Activated naive CD4-positive, alpha-beta T cell (primary cell): ENCODE measurements at regions not wholly inside any gene's neighbourhood (a gene's known extent, or its start where the extent isn't known, plus 50 kb on each side); places are given as distances from the start of the nearest gene placed in this dataset.

ENCODE experiments used
- DNase-seq, 4 experiments: peaks; one replicate each; lab custom pipeline; 2025; lab: John Stamatoyannopoulos, UW

DNA sequence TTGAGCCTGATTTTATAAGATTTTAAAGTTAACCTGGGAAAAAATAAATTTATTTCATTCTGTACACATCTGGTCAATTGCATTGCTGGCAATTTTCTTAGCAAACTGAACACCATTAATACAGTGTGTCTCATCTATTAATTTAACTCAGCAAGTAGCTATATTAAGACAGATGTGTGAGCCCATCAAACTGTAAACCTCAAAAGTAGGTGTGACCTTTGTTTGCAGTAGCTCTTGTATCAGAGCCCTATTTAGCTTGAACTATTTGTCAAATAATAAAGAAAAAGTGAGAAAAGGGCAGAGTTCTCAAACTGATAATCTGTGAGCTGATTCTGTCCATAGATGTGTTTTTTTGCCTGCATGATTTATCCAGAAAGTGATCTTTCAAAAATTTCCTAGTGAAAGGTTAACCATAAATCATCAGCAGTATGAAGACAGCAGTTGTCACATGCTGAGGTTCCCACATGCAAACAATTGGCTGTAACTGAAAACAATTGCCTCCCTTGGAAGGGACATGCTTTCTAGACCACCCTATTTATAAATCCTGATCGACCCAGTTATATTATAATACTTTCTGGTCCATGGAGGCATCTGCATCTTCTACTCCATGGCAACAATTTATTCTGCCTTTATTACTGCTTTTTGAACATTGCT is 646.5 kb downstream of the NSUN3 start:
- no peak for DNase-seq

DNA sequence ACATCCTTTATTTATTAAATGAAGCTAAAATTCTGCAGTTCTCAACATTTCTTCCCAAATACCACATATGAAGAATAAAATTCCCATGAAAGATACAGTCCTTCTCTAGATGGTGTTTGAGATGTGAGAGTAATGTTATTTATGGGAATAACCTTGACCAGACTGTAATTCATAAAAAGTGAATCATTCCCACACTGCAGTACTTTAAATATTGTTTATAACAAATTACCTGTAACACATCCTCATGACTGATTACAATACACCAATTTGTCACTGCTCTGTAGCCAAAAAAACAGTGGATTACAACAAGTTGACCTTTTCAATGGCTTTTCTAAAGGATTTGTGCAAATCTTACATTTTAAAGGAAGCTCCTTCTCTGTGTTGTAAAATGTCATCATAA is 651.3 kb downstream of the NSUN3 start:
- DNase-seq = no peak

DNA sequence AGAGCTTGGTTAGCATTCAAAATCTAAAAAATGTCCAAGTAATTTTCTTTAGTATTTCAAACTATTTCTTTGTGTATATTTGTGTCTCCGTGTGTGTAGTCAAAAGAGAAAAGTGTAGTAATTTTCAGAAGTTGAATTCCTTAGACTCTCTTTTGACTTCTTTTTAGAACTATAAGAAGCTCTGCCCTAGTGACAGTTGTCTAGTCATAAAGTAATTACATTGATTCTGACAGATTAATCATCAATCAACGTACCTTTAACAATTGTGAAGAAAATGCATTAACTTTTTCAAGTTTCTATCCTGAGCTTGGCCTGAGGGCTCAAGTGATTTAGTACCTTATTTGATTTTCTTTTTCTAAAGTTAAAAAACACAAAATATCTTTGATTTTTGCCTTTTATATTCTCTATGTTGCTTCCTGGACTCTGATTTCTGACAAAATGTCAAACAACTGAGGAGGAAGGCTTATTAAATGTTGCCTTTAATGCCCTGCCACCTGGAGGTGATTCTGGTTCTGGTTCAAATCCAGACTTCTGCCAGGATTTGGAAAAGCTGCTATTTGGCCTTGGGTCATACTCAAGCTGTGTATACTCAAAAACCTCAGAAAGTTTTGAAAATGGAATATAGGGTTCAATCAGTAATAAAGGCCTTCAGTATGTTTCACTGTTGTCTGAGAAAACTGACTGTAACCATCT is 653.6 kb downstream of the NSUN3 start:
- no peak for DNase-seq

GRCh38 chr3:94734206-94734605 is 671.3 kb downstream of the NSUN3 start:
- no peak for DNase-seq

DNA sequence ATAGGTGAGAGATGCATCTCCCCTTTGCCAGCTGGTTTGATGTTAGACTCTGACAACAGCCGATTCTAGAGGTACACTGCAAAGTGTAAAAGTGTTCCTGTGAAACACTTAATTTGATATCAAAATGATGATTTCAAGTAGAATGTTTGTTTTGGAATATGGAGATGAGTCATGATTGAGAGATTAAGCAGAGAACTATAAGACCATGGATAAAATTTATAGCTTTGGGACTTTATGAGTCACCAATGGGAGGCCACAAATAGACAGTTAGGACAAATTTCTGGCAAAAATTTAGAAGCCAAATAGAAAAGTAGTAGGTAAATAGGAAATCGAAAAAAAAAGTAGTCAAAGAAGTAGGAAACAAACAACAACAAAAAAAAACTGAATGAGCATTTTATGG is 672.5 kb downstream of the NSUN3 start:
- no peak for DNase-seq

GRCh38 chr3:94737116-94737515 is 674.3 kb downstream of the NSUN3 start:
- no peak for DNase-seq

DNA sequence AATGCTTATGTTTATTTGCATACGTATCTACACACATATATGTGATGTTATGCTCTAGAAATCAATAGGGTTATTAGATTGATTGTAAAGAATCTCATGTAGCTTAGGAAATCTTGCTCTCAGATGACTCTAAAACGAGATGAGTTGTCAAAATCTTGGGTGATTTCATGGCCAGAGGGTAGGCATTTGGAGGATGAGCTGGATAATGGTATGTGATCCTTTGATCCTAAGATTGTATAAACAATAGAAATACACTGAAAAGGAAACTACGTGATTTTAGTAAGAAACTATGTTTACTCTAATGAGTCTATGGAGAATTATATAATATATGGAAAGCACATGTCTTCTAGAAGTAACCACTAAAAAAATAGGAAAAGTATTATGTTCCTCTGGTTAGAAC is 676.6 kb downstream of the NSUN3 start:
- no peak for DNase-seq

DNA sequence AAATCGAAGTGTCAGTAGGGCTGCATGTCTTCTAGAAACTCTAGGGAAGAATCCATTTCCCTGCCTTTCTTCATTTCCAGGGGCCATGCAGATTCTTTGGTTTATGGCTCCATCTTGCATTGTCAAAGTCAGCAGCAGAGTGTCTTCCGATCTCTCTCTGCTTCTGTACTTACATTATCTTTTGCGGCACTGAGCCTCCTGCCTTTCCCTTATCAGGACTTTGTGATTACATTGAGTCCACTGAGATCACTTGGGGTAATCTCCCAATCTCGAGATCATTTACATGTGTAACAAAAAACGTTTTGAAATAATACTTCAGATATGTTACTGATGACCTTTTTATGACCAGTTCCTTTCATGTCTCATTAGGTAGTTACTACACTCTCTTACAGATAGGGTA is 695.9 kb downstream of the NSUN3 start:
- DNase-seq = no peak

- DNase-seq = no peak
Observed at GRCh38 chr3:94772402-94772801, 709.5 kb downstream of the NSUN3 start.

DNA sequence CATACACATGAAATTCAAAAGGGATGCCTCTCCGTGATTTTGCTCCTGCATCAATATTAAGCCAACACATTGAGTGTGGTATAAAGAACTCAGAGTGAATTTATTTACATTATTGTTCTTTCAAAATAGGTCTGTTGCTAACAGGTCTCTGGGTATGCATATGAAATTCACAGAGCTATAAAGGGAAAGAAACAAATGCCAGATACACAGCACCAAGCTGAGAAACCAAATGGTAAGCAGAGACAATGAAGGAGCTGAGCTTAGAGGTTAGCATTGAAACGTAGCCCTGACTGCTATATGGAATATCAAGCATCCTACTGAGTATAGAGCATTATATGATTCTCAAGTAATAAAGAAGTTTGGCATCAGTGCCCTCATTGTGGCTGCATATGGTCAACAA is 712.9 kb downstream of the NSUN3 start:
- DNase-seq = no peak

GRCh38 chr3:94776401-94776915 is 713.6 kb downstream of the NSUN3 start:
- DNase-seq = no peak

GRCh38 chr3:94778289-94778688 is 715.4 kb downstream of the NSUN3 start:
- DNase-seq = no peak

GRCh38 chr3:94778814-94779494 is 716.1 kb downstream of the NSUN3 start:
- no peak for DNase-seq

DNA sequence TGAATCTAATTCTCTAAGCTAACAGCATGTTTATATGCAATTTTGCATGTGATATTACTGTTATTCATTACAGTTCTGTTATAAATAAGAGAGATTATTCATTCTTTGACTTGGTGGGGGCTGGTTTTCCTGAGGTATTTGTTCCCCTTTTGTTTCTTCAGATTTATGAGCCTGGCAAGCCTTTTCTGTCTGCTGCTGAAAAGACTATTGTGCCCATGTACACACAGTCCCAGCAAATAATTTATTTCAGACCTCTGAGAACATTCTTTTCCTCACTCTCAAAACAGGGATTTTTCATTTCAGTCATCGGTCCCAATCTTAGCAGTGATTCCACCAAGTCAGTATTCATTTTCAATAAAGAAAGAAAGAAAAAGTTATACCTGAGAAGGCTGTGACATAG is 716.8 kb downstream of the NSUN3 start:
- DNase-seq = no peak

GRCh38 chr3:94784274-94784673 is 721.4 kb downstream of the NSUN3 start:
- DNase-seq = no peak

GRCh38 chr3:94787066-94787465 is 724.2 kb downstream of the NSUN3 start:
- DNase-seq = no peak

- no peak for DNase-seq
Observed at GRCh38 chr3:94787734-94788270, 724.9 kb downstream of the NSUN3 start.

- no peak for DNase-seq
Observed at GRCh38 chr3:94794563-94794962, 731.7 kb downstream of the NSUN3 start.

GRCh38 chr3:94799420-94800060 is 736.7 kb downstream of the NSUN3 start:
- DNase-seq = no peak

DNA sequence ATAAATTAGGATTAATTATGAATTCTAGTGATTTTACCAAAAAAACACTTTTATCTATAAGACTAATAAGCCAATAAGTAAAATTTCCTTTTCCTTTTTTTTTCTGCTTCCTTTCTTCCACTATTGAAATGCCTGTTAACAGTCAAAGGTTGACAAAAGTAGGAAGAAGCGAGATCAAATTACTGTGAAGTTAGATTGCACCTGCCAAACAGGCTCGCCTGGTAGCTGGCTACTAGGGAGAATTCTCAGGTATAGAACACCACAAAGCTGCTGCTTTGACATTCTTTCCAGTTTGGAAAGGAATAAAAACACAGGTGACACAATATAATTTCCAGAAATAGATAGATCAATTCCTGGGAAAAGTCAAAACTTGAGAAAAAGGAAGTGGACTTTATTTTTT is 749.0 kb downstream of the NSUN3 start:
- no peak for DNase-seq

DNA sequence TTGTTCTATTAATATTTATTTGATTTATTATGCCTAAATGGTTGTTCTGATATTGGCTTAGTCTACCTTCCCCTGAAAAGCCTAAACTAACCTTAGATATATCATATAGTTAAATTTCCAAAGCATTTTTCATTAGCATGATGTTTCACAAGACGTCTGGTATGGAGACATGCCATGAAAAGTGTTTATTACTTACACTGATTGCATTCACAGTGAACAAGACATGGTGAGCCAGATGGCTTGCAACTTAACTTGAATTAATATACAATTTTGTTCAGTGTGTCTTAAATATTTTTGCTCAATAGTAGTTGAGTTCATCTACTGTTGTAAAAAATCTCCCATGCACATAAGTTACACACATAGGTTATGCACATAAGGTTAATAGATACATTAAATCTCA is 758.4 kb downstream of the NSUN3 start:
- DNase-seq = no peak

GRCh38 chr3:94822298-94822697 is 759.4 kb downstream of the NSUN3 start:
- no peak for DNase-seq
